DND-41 (cell line): ENCODE measurements at regions not wholly inside any gene's neighbourhood (a gene's known extent, or its start where the extent isn't known, plus 50 kb on each side); places are given as distances from the start of the nearest gene placed in this dataset.

Source experiments
- ATAC-seq: fragments of 200-7000 bp; cut with Tn5 transposase; 3 replicates; pipeline ENCODE4 v1.9.1; 2021; ENCODE audit warnings: low read depth; ENCODE audit not compliant: insufficient read depth
- DNase-seq: peaks from one replicate; pipeline ENCODE4 v3.0.0-alpha.2; 2020
- H2AFZ ChIP-seq: 2 replicates; pipeline ENCODE4 v1.6.0; 2012; ENCODE audit warnings: low read depth, low read length
- H3K27ac ChIP-seq: 2 replicates; pipeline ENCODE4 v1.5.1; 2012; ENCODE audit warnings: low read length, inconsistent platforms
- H3K27me3 ChIP-seq: fragments of 200-600 bp; sonication (generic); 2 replicates; pipeline ENCODE4 v1.6.0; 2012; ENCODE audit warnings: low read length, mild to moderate bottlenecking, inconsistent platforms; ENCODE audit not compliant: insufficient read depth, poor library complexity
- H3K36me3 ChIP-seq: 2 replicates; pipeline ENCODE4 v1.5.1; 2012; ENCODE audit warnings: low read length, inconsistent platforms; ENCODE audit not compliant: insufficient read depth
- H3K4me1 ChIP-seq: 2 replicates; pipeline ENCODE4 v1.5.1; 2012; ENCODE audit warnings: mild to moderate bottlenecking, low read length; ENCODE audit not compliant: insufficient read depth
- H3K4me2 ChIP-seq: 2 replicates; pipeline ENCODE4 v1.6.0; 2012; ENCODE audit warnings: mild to moderate bottlenecking, moderate library complexity, low read length, inconsistent platforms; ENCODE audit not compliant: insufficient read depth
- H3K4me3 ChIP-seq, 2 experiments: fragments of 200-600 bp in 1 of 2; shearing (Covaris generic) in 1 of 2; 2 replicates each; pipeline ENCODE4 v1.5.1; 2012 to 2016; ENCODE audit warnings: inconsistent platforms in 2 of 2, low read length in 2 of 2, mild to moderate bottlenecking in 2 of 2, low read depth in 1 of 2, moderate library complexity in 1 of 2
- H3K79me2 ChIP-seq: 2 replicates; pipeline ENCODE4 v1.6.0; 2012; ENCODE audit warnings: low read length, inconsistent platforms; ENCODE audit not compliant: insufficient read depth
- H3K9ac ChIP-seq: 2 replicates; pipeline ENCODE4 v1.6.0; 2012; ENCODE audit warnings: low read depth, mild to moderate bottlenecking, inconsistent platforms, low read length, moderate library complexity
- H3K9me3 ChIP-seq: 2 replicates; pipeline ENCODE4 v1.5.1; 2012; ENCODE audit warnings: low read length, moderate library complexity, mild to moderate bottlenecking, inconsistent platforms; ENCODE audit not compliant: insufficient read depth, severe bottlenecking
- H4K20me1 ChIP-seq: 2 replicates; pipeline ENCODE4 v1.6.0; 2012; ENCODE audit warnings: low read length; ENCODE audit not compliant: insufficient read depth
- EZH2 ChIP-seq: IDR thresholded peaks from 3 replicates; pipeline ENCODE4 v1.6.1; 2012; ENCODE audit warnings: borderline replicate concordance, low read depth, mild to moderate bottlenecking, moderate library complexity, low read length, inconsistent platforms; ENCODE audit not compliant: severe bottlenecking
- TF ChIP-seq, protein P1 (sequence below): IDR thresholded peaks from 2 replicates; pipeline ENCODE4 v1.5.1; 2012; ENCODE audit warnings: borderline replicate concordance, low read length, moderate library complexity, mild to moderate bottlenecking; ENCODE audit not compliant: poor library complexity, severe bottlenecking; ENCODE audit errors: extremely low read depth

DNA sequence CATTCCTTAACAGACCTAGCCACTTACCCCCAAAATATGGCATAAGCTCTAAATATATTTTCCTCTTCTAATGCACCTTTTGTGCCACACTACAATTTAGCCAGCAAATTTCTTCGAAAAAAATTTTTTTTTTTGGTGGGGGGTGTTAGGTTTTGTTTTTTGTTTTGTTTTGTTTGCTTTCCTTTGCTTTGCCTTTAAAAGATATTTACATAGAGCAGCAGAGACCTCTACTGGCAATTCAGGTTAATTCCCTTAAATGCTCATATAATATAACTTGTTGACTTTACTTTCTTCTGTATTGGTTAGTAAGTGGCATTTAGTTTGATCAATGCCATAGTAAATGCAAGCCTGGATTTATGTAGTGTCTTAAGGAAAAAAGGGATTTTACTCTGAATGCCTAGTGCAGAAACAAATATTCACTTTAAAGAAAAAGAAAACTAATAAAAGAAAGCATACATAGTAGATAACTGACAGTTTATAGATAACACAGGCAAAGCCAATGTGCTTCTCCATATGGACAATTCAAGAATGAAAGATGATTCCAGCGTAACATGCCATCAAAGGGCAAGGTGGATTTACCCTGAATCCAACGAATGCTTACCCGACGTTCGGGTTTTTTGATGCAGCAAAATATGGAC is 1250.6 kb downstream of the GATA3 start:
- DNase-seq (no peak), ATAC-seq (peak; percentile 61; the same call in 2 of the 3 replicates)
- H3K27me3 ChIP-seq, result peaks cover 2% of the 10 kb centered on the region
- no peak overlapping the region for H3K4me2 ChIP-seq
- no peaks in the 10 kb centered on the region for H3K4me1 ChIP-seq
- TF ChIP-seq, protein P1, sequence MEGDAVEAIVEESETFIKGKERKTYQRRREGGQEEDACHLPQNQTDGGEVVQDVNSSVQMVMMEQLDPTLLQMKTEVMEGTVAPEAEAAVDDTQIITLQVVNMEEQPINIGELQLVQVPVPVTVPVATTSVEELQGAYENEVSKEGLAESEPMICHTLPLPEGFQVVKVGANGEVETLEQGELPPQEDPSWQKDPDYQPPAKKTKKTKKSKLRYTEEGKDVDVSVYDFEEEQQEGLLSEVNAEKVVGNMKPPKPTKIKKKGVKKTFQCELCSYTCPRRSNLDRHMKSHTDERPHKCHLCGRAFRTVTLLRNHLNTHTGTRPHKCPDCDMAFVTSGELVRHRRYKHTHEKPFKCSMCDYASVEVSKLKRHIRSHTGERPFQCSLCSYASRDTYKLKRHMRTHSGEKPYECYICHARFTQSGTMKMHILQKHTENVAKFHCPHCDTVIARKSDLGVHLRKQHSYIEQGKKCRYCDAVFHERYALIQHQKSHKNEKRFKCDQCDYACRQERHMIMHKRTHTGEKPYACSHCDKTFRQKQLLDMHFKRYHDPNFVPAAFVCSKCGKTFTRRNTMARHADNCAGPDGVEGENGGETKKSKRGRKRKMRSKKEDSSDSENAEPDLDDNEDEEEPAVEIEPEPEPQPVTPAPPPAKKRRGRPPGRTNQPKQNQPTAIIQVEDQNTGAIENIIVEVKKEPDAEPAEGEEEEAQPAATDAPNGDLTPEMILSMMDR, result peak; percentile 69
- TF ChIP-seq EZH2, result no peak
- H3K36me3 ChIP-seq, result no peaks in the 10 kb centered on the region
- no peaks in the 10 kb centered on the region for H3K79me2 ChIP-seq
- H4K20me1 ChIP-seq, result no peaks in the 10 kb centered on the region
- H3K9me3 ChIP-seq, result no peaks in the 10 kb centered on the region
- no peak overlapping the region for H2AFZ ChIP-seq
- H3K4me3 ChIP-seq, result no peak overlapping the region
- H3K9ac ChIP-seq, result no peak overlapping the region
- no peak overlapping the region for H3K27ac ChIP-seq

DNA sequence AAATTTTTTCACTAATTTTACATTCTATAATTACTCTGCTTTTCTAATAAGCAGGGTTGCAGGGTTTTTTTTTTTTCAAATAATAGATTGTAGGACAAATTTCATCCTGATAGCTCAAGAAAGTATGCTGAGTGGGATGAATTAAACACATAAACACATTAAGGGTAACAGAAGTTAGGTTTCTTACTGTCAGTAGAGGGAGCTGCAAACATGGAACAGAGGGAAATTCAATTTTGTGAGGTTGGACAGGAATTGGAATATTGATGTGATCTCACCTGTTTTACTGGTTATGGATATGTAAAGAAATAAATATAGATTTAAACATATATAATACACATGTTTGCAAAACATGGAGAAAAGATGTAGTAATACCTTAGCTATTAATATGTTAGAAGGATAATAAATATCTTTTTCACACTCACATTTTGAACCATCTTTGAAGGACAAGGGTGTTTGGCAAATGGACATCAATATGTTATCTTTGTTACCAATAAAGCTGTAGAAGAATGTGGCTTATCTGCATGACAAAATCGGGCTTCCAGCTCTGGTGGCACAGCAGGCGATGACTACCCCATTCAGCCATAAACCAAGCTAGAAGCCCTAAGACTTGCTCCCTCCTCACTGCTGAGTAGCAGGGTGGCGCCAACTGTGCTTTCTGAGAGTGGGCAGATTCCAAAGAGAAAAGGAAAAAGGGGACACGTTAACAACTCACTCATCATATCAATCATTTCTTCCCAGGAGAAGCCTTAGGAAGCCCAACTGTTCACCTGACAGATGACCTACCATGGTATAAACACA is 1257.4 kb downstream of the GATA3 start:
- H3K4me1 ChIP-seq, result no peaks in the 10 kb centered on the region
- no peak overlapping the region for H3K4me2 ChIP-seq
- no peaks in the 10 kb centered on the region for H3K79me2 ChIP-seq
- no peak overlapping the region for H3K27ac ChIP-seq
- DNase-seq (no peak), ATAC-seq (no peak)
- no peaks in the 10 kb centered on the region for H3K9me3 ChIP-seq
- H3K9ac ChIP-seq, result no peak overlapping the region
- no peaks in the 10 kb centered on the region for H4K20me1 ChIP-seq
- TF ChIP-seq, protein P1, result peak; percentile 26
- TF ChIP-seq EZH2, result no peak
- no peaks in the 10 kb centered on the region for H3K36me3 ChIP-seq
- H2AFZ ChIP-seq, result no peak overlapping the region
- no peak overlapping the region for H3K4me3 ChIP-seq
- peaks cover 12% of the 10 kb centered on the region for H3K27me3 ChIP-seq

DNA sequence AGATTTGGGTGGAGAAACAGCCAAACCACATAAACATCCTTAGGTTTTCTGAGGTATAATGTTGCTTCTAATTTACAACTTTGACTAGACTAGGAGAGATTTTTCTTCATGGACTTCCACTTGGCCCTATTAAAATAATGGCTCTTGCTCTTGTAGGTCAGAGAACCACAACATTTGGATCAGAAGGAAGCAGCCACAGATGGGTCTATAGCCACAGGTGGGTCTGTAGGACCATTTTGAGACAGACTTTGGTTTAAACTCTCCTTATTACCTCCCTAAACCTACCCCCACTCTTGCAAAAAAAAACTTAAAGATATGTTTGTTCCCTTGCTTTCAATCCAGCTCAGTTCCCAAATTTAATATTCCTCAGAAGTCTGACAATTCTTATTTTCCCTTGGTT is 1260.8 kb downstream of the GATA3 start:
- H3K4me1 ChIP-seq, result no peaks in the 10 kb centered on the region

More for the DNA sequence above, 1260.8 kb downstream of the GATA3 start:
- Histone ChIP-seq H3K4me2 (no peak overlapping the region), H4K20me1 (no peaks in the 10 kb centered on the region), H3K27ac (no peak overlapping the region), H3K36me3 (no peaks in the 10 kb centered on the region), H3K27me3 (peaks cover 12% of the 10 kb centered on the region), H3K4me3 (no peak overlapping the region), H3K9me3 (no peaks in the 10 kb centered on the region), H3K79me2 (no peaks in the 10 kb centered on the region), H2AFZ (no peak overlapping the region), H3K9ac (no peak overlapping the region)
- ATAC-seq (no peak), DNase-seq (no peak)
- TF ChIP-seq EZH2, result no peak
- TF ChIP-seq, protein P1, result no peak
